Right lobe of liver (tissue), 4 donors: ENCODE measurements at regions not wholly inside any gene's neighbourhood (a gene's known extent, or its start where the extent isn't known, plus 50 kb on each side); places are given as distances from the start of the nearest gene placed in this dataset.

Experiments used
- CTCF ChIP-seq, 4 donors: fragments of 200-600 bp in 3 of 4; fragments of 450-650 bp in 1 of 4; IDR thresholded peaks; one replicate each; pipeline versions ENCODE4 v1.5.1 to v1.8.0; 2016 to 2022; ENCODE audit warnings: antibody characterized with exemption in 4 of 4, mild to moderate bottlenecking in 2 of 4
- POLR2A ChIP-seq: fragments of 450-650 bp; IDR thresholded peaks from one replicate; pipeline ENCODE4 v1.6.1; 2017; ENCODE audit warnings: antibody characterized with exemption, mild to moderate bottlenecking
- donor health status: DM: no; HTN: no; CAD: no.
- donor health status: DM: no; HTN: no; CAD: no.
- donor health status: DM: no; HTN: yes; CAD: no.

DNA sequence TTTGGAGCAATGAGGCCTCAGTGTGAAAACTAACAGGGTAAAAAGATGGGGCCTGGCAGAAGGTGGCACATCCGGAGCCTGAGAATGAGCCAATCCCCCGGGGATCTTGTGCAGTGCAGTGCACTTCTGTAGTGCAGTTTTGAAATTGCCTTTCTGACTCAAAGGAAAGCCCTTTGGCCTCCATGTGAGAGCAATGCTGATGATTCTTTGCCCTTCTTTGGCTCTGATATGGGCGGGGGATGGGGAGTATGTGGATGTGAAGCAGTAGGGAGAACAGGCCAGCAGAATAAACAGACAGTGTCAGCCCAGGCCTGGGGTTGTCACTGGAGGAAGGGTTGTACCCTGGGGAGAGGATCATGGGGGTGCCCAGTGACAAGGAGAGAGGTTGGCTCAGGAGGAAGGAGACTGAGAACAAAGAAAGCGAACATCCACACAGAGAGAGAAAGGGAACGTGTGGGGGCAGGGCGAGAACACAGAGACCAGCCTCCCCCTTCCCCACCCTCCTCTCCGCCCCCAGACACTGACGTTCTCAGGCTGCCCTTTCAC lies 351.2 kb downstream of the CDC5L start:
- no peak for TF ChIP-seq CTCF (IDR thresholded peaks at IDR 0.05)
- no peak for TF ChIP-seq POLR2A
